ENCODE measurements at regions not wholly inside any gene's neighbourhood (a gene's known extent, or its start where the extent isn't known, plus 50 kb on each side); places are given as distances from the start of the nearest gene placed in this dataset.

- Histone ChIP-seq H3K27me3 (no peaks in the 10 kb centered on the region), H3K4me3 (no peak overlapping the region), H3K9me3 (no peaks in the 10 kb centered on the region), H3K4me1 (ENCODE audit: insufficient read depth) (no peaks in the 10 kb centered on the region), H3K27ac (no peak overlapping the region), H3K36me3 (no peaks in the 10 kb centered on the region)
- DNase-seq = no peak
- WGBS, 3 donors = 78 to 84% (median 83%) methylated on average over 3 of the region's 3 CpGs
- TF ChIP-seq EP300 (IDR thresholded peaks at IDR 0.05) = no peak
- no peak for TF ChIP-seq POLR2A (IDR thresholded peaks at IDR 0.05)
- no peak for TF ChIP-seq CTCF (IDR thresholded peaks at IDR 0.05)
- intact Hi-C loops (cut with DNase I) = no loop called here
These were observed 171.9 kb downstream of the KLF5 start for GRCh38 chr13:73230716-73231115.

DNA sequence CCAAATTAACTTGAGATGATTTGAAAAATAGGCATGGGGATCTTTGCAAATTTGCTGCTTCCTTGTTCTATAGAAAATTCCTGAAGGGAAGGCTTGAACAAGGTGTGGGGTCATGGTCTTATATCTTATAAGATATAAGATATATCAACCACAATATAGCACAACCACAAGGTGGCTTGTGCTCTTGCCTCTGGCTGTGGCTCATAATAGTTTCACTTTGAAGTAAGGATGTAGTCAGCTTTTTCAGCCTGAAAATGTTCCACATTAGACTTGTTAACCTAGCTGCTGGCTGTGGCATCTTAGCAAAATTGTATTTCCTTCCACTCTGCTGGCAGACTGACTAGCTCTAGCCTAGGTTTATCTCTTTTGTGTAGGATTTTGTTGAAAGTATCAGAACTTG lies 169.7 kb downstream of the KLF5 start:
- Histone ChIP-seq H3K27me3 (no peaks in the 10 kb centered on the region), H3K9me3 (no peaks in the 10 kb centered on the region), H3K4me1 (ENCODE audit: insufficient read depth) (no peaks in the 10 kb centered on the region), H3K4me3 (no peak overlapping the region), H3K36me3 (no peaks in the 10 kb centered on the region), H3K27ac (no peak overlapping the region)
- TF ChIP-seq POLR2A (IDR thresholded peaks at IDR 0.05) = no peak
- no peak for TF ChIP-seq EP300 (IDR thresholded peaks at IDR 0.05)
- no peak for TF ChIP-seq CTCF (IDR thresholded peaks at IDR 0.05)
- no peak for DNase-seq
- intact Hi-C loops (cut with DNase I) = no loop called here

DNA sequence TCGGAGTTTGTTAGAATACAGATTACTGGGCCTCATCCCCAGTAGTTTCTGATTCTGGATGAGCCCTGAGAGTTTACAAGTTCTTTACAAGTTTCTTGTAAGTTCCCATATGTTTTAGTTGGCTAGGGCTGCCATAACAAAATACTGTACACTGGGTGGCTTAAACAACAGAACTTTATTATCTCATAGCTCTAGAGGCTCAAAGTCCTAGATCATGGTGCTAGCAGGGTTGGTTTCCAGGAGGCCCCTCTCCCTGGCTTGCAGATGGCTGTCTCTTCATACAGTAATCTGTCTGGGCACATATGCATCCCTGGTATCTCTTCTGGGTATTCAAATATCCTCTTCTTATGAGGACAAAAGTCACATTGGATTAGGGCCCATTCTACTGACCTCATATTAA lies 167.2 kb downstream of the KLF5 start:
- DNase-seq = no peak
- WGBS, 3 donors = 88 to 97% (median 95%) methylated on average over 1 of the region's 1 CpG
- H3K9me3 ChIP-seq = no peaks in the 10 kb centered on the region
- no peaks in the 10 kb centered on the region for H3K4me1 ChIP-seq (ENCODE audit: insufficient read depth)
- TF ChIP-seq POLR2A (IDR thresholded peaks at IDR 0.05) (no peak), CTCF (IDR thresholded peaks at IDR 0.05) (no peak), EP300 (IDR thresholded peaks at IDR 0.05) (no peak)
- no peak overlapping the region for H3K27ac ChIP-seq
- H3K27me3 ChIP-seq = no peaks in the 10 kb centered on the region
- H3K4me3 ChIP-seq = no peak overlapping the region
- intact Hi-C loops (cut with DNase I) = no loop called here
- H3K36me3 ChIP-seq = no peaks in the 10 kb centered on the region

GRCh38 chr13:73224703-73225102 lies 165.9 kb downstream of the KLF5 start:
- no peaks in the 10 kb centered on the region for H3K36me3 ChIP-seq
- no peak overlapping the region for H3K4me3 ChIP-seq
- H3K4me1 ChIP-seq (ENCODE audit: insufficient read depth) = no peaks in the 10 kb centered on the region
- DNase-seq = no peak
- H3K9me3 ChIP-seq = no peaks in the 10 kb centered on the region
- intact Hi-C loops (cut with DNase I) = no loop called here
- no peaks in the 10 kb centered on the region for H3K27me3 ChIP-seq
- no peak for TF ChIP-seq POLR2A (IDR thresholded peaks at IDR 0.05)
- TF ChIP-seq CTCF (IDR thresholded peaks at IDR 0.05) = no peak
- TF ChIP-seq EP300 (IDR thresholded peaks at IDR 0.05) = no peak
- 45 to 62% (median 55%) methylated on average over 1 of the region's 1 CpG for WGBS, 3 donors
- no peak overlapping the region for H3K27ac ChIP-seq

- TF ChIP-seq POLR2A (IDR thresholded peaks at IDR 0.05) (no peak), CTCF (IDR thresholded peaks at IDR 0.05) (no peak), EP300 (IDR thresholded peaks at IDR 0.05) (no peak)
These were observed 164.6 kb downstream of the KLF5 start for GRCh38 chr13:73223372-73223781.

More at GRCh38 chr13:73223372-73223781, 164.6 kb downstream of the KLF5 start:
- Histone ChIP-seq H3K9me3 (no peaks in the 10 kb centered on the region), H3K4me1 (ENCODE audit: insufficient read depth) (no peaks in the 10 kb centered on the region), H3K27ac (no peak overlapping the region), H3K27me3 (no peaks in the 10 kb centered on the region), H3K4me3 (no peak overlapping the region), H3K36me3 (no peaks in the 10 kb centered on the region)
- intact Hi-C loops (cut with DNase I) = no loop called here
- DNase-seq = no peak
- WGBS, 3 donors = 69 to 88% (median 75%) methylated on average over 5 of the region's 5 CpGs

Data from ovary (tissue), 7 donors.